ENCODE measurements at regions not wholly inside any gene's neighbourhood (a gene's known extent, or its start where the extent isn't known, plus 50 kb on each side); places are given as distances from the start of the nearest gene placed in this dataset.
"Not testable (repeated sequence)": the region's sequence is repeated elsewhere in the genome, so short reads cannot be mapped to it uniquely, and the experiment has no call there.

- ATAC-seq: no peak
Measured at GRCh38 chr4:79266136-79266535, 59.7 kb downstream of the NAA11 start.

DNA sequence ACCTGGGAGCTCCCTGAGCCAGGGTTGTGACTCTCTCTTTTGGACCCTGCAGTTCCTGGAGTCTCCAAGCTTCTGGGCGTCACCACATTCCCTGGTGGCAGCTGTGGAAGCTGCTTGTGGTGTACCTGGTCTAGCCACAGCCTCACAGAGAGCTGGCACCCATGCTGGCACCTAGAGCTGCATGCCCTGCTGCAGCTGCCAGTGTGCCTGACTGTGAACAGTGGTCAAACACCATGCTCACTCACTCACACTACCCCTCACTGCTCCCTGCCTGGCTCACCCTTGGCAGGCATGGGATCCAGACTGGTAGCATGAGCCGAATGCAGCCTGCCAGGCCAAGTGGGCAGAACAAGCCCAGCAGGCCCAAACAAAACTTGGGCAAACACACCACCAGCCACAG, 66.6 kb downstream of the NAA11 start:
- no peak for ATAC-seq

DNA sequence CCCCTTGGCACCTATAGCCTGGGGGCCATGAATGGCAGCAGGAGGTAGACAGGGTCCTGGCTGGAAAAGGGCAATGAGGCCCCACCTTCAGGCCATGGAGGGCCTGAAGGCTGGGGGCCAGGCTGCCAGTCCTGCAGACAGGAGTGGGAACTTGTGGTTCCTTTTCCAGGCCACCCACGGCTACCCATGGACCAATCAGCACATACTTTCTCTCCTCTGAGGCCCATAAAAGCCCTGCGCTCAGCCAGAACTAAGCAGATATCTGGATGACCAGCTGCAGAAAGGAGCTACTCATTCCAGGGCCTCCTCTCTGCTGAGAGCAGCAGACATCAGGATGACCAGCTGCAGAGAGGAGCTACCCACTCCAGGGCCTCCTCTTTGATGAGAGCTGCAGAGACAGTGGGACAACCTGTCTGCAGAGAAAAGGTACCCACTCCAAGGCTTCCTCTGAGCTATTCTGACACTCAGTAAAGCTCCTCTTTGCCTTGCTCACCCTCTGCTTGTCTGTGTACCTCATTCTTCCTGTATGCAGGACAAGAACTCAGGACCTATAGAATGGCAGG, 67.2 kb downstream of the NAA11 start:
- no peak for ATAC-seq

GRCh38 chr4:79257953-79258613, 67.8 kb downstream of the NAA11 start:
- ATAC-seq: no peak

GRCh38 chr4:79255793-79256192, 70.1 kb downstream of the NAA11 start:
- no peak for ATAC-seq

- peak; percentile 77 for ATAC-seq
Measured at GRCh38 chr4:79253924-79254323, 71.9 kb downstream of the NAA11 start.

GRCh38 chr4:79253168-79253567, 72.7 kb downstream of the NAA11 start:
- no peak for ATAC-seq

DNA sequence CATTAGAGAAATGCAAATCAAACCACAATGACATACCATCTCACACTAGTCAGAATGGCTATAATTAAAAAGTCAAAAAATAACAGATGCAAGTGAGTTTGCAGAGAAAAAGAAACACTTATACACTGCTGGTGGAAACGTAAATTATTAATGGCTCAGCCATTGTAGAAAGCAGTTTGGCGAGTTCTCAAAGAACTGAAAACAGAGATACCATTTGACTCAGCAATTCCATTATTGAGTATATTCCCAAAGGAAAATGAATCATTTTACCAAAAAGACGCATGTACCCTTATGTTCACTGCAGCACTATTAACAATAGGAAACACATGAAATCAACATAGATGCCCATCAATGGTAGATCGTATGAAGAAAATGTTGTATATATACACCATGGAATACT, 75.0 kb downstream of the NAA11 start:
- no peak for ATAC-seq

DNA sequence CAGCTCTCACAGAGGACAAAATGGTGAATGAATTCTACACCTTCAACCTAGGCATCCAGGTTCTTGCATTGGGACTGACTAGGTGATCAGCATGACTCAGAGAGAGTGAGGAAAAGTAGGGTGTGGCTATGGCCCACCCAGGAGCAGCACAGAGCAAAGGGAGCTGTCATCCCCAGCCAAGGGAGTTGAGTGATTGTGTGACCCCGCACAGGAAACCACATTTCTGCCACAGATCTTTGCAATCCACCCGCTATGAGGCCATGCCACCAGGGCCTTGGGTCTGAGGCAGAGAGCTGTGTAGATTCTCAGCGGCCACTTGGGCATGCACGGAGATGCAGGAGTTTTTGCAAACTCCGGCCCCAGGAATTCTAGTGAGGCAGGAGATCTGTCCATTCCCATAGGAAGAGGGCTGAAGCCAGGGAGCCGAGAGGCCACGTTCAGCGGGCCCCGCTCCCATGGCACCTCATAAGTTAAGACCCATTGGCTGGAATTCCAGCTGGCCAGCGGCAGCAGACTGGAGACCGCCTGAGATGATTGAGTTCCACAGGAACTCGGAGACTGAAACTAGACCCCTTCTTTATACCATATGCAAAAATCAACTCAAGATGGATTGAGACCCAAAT, 75.9 kb downstream of the NAA11 start:
- no peak for ATAC-seq

GRCh38 chr4:79248610-79249009, 77.3 kb downstream of the NAA11 start:
- ATAC-seq: no peak

- no peak for ATAC-seq
Measured at GRCh38 chr4:79247695-79248394, 78.0 kb downstream of the NAA11 start.

DNA sequence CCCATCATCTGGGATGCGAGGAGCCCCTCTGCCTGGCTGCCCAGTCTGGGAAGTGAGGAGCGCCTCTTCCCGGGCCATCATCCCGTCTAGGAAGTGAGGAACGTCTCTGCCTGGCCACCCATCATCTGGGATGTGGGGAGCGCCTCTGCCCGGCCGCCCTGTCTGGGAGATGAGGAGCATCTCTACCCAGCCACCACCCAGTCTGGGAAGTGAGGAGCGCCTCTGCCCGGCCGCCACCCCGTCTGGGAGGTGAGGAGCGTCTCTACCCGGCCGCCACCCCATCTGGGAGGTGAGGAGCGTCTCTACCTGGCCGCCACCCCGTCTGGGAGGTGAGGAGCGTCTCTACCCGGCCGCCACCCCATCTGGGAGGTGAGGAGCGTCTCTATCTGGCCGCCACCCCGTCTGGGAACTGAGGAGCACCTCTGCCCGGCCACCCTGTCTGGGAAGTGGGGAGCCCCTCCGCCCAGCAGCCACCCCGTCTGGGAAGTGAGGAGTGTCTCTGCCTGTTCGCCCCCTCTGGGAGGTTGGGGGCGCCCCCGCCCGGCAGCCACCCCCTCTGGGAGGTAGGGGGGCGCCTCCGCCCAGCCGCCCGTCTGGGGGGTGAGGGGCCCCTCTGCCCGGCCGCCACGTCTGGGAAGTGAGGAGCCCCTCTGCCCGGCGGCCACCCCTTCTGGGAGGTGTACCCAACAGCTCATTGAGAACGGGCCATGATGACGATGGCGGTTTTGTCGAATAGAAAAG, 80.5 kb downstream of the NAA11 start:
- not testable (repeated sequence) for ATAC-seq

- no peak for ATAC-seq
Measured at GRCh38 chr4:79241846-79242245, 84.0 kb downstream of the NAA11 start.

DNA sequence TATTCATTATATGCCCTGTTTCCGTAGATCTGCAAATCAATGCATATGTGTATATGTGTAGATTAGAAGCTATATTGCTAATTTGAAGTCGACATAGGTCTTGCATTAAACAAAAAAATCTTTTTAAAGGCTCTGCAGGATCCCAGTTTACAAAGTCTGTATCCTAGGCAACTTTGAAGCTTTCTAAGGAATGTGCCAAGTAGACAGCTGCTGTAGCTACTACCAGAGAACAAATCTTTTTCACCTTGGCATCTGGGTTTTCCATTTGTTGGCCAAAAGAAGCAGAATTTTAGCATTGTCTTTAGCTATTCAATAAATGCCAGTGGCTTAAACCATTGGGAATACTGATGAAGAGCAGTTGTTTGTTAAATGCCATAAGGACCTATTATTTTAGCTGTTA, 88.0 kb downstream of the NAA11 start:
- no peak for ATAC-seq

- ATAC-seq: no peak
Measured at GRCh38 chr4:79236785-79237184, 89.1 kb downstream of the NAA11 start.

GRCh38 chr4:79235095-79235494, 90.8 kb downstream of the NAA11 start:
- ATAC-seq: no peak

- no peak for ATAC-seq
Measured at GRCh38 chr4:79233820-79234219, 92.0 kb downstream of the NAA11 start.

DNA sequence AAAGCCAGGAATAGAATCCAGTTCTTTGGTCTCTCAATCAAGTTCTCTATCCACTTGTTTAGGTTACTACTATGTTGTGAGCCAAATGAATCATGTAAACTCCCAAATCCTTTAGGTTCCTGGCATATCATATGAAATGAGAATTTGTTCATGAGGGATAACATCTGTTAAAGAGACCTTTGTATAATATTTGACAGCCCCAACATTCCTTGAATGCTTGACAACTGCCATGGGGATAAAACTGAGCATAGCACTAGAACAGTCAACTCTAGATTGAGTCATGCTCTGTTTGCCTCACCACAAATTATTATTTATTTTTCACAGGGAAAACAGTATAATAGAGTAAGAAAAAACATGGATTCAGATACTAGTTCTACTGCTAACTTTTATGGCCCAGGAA, 93.3 kb downstream of the NAA11 start:
- ATAC-seq: no peak

DNA sequence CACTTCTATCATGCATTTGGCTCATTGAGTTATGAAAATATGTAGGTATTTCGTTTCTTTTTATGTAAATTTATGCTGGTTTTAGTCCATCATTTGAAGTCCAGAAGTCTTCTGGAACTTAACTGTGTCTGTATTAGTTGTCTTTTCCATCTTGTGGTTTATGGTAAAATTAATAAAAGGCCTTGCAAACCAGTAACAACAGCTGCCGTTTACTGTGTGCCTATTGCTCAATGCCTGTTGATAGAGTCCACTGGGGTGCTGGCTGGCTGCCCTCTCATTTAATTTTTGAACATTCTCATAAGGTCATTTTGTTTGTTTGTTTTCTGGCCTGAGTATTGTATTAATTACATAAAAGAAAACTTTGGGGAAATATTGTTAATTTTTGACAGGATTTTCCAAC, 98.0 kb downstream of the NAA11 start:
- no peak for ATAC-seq

- no peak for ATAC-seq
Measured at GRCh38 chr4:79225360-79225759, 100.5 kb downstream of the NAA11 start.

DNA sequence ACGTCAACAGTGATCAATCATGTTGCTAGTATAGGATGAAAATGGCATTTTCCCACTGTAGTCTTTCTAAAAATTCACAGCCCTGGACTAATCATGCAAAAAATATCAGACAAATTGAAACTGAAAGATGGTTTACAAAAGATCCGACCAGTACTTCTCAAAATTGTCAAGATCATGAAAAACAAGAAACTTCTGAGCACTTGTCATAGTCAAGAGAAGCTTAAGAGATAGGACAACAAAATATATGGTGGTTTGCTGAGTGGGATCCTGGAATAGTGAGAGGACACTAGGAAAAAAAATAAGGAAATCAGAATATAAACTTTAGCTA, 101.1 kb downstream of the NAA11 start:
- no peak for ATAC-seq

GRCh38 chr4:79223993-79224776, 101.7 kb downstream of the NAA11 start:
- ATAC-seq: no peak

All from esophagus mucosa (tissue), 1 donor.